Inferior parietal cortex (tissue), 1 donor: ENCODE measurements at regions not wholly inside any gene's neighbourhood (a gene's known extent, or its start where the extent isn't known, plus 50 kb on each side); places are given as distances from the start of the nearest gene placed in this dataset.
"Not testable (repeated sequence)": the region's sequence is repeated elsewhere in the genome, so short reads cannot be mapped to it uniquely, and the experiment has no call there.

Experiments
- DNase-seq: peaks from one replicate; pipeline ENCODE4 v3.0.0-alpha.2; 2016; ENCODE audit errors: extremely low spot score

- no peak for DNase-seq
These were observed 248.9 kb downstream of the MYCN start for GRCh38 chr2:16189029-16189835.

- no peak for DNase-seq
These were observed 248.0 kb downstream of the MYCN start for GRCh38 chr2:16188261-16188890.

GRCh38 chr2:16187482-16187817, 247.1 kb downstream of the MYCN start:
- no peak for DNase-seq

DNA sequence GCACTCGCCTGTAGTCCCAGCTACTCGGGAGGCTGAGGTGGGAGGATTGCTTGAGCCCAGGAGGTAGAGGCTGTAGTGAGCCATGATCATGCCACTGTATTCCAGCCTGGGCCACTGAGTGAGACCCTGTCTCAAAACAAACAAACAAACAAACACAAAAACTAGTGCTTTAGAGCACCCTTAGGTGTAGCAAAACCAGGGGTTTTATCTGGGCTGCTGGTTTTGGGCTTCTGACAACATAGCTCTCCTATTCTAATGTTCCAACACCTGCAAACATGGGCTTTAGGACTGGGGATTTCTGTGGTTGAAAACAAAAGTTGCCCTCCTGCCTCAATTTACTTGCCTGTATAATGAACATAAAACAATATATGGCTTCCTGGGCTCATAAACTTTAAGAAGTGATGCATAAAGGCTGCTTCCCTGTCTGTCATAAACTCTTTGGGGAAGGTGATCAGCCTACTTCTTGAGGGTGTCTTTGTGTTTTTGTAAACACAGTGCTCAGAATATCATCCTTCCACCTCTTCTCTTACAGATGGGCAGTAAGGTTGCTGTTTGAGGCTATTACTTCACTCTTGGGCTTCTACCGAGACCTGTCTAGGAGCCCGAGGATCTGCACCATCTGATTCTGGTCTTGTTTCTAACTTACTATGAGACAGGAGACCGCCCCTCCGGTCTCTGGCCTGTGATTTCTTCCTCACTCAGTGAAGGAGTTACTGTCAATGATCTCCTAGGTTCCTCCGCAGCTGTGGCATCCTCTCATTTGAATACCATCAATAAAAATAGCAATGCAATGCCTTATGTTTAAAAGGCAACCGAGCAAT, 246.5 kb downstream of the MYCN start:
- DNase-seq: no peak

GRCh38 chr2:16185801-16186272, 245.5 kb downstream of the MYCN start:
- no peak for DNase-seq

DNA sequence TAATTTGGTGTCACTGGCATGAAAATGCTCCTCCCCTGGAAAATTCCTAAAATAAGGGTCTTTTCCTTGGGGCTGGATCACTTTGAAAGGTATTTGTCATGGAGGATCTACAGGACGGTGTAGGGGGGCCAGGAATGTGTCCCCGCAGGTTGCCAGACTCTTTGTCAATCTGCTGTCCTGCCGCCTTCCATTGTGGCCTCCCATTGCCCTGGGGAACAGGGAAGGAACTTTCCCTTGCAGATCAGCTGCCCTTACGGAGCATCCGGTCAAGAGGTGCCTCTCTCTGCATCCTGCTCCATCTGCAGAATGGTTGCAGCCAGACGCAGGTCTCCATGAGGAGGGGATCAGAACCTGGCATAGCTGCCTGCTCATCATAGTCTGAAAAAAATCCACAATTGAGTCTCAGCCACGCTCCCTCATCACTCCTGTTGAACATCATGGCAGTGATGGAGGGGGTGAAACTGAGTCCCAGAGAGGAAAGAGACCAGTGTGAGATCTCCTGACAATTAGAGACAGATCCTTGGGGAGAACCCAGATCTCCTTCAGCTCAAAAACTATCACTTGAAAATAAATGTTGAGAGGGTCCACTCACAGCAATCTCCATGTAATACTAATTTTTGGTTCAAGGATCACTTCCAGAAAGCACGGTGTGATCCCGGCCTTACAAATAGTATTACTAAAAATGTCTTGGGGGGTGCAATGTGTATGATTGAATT, 244.8 kb downstream of the MYCN start:
- no peak for DNase-seq

DNA sequence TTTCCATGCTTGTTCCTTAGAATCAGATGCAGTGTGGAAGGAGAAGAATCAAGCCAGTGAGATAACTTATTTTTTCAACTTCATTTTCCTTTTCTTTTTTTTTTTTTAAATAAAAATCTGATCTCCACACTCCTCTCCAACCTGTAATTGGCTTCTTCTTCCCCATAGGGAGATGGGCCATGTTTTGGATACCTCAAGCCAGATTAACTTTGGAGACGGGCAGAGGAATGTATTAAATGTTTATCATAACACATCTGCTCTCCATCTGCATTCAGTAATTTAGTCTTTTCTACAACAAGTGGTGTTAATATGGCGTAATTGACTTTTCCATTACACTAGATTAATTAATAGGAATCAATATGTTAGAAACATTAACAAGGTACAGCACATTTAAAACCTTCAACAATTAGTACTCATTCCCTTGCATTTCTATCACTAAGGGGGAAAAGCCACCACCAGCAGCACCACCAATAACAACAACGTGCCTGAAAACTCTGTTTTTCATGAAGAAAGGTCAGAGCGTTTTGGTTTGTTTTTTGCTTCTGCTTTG, 244.1 kb downstream of the MYCN start:
- DNase-seq: no peak

GRCh38 chr2:16183345-16183744, 243.0 kb downstream of the MYCN start:
- DNase-seq: no peak

- DNase-seq: no peak
These were observed 242.5 kb downstream of the MYCN start for GRCh38 chr2:16182841-16183240.

DNA sequence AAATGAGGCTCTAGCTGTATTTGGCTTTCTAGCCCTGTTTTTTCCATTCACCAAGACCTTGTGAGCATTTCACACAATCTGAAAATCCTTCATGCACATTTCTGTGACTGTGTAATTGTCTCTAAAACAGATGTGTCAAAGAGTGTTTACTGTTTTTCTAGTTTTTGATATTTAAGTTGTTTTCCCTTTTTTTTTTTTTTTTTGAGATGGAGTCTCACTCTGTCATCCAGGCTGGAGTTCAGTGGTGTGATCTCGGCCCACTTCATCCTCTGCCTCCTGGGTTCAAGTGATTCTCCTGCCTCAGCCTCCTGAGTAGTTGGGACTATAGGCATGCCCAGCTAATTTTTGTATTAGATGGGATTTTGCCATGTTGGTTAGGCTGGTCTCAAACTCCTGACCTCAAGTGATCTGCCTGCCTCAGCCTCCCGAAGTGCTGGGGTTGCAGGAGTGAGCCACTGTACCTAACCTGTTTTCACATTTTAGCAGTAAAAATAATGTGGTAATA, 242.0 kb downstream of the MYCN start:
- not testable (repeated sequence) for DNase-seq

DNA sequence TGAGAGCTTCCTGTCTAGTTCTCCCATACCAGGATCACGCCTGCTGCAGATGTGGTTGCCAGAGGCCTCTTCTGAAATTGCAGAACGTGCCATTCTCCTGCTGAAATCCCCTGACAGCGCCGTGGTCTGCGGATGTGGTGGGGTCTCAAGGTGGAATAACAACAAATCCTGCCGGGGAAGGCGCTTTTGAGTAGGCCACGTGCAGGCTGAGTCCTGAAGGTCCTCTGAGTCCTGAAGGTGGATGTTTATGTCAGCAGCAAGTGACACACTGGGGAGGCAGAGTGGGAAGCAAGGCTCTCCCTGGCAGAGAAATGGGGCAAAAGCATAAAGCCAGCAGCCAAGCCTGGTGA, 241.4 kb downstream of the MYCN start:
- no peak for DNase-seq

DNA sequence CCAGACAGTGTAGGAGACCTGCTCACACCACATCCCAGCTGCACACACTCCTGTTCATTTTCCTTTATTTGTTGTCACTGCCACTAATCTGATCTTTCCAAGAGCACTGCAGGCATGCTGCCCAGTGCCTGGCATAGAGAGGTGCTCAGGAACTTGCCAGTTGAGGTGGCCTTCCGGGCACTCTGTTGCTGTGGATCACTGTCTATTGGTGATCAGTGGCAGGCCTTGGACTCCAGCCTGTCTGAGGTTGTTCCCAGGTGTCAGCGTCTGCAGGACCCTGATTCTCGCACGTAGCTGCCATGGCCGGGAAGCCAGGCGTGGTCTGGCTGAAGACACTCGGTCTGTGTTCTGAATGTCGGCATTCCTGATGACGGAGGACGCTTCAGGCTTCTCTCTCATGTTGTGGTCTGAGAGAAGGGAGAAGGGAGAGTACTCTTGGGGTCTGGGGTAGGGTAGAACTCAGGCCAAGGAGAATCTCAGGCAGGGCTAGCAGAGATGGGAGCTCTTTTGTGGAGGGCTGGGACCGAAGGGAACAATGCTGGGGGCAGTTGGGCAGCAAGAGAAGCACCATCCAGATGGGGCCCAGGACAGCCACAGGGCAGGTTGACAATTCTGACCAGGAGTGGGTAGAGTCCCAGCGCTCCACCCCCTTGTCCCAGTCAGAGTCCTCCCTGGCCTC, 240.9 kb downstream of the MYCN start:
- no peak for DNase-seq

- DNase-seq: no peak
These were observed 240.3 kb downstream of the MYCN start for GRCh38 chr2:16180631-16181030.

- no peak for DNase-seq
These were observed 239.5 kb downstream of the MYCN start for GRCh38 chr2:16179701-16180416.

- DNase-seq: no peak
These were observed 238.3 kb downstream of the MYCN start for GRCh38 chr2:16178551-16179130.

DNA sequence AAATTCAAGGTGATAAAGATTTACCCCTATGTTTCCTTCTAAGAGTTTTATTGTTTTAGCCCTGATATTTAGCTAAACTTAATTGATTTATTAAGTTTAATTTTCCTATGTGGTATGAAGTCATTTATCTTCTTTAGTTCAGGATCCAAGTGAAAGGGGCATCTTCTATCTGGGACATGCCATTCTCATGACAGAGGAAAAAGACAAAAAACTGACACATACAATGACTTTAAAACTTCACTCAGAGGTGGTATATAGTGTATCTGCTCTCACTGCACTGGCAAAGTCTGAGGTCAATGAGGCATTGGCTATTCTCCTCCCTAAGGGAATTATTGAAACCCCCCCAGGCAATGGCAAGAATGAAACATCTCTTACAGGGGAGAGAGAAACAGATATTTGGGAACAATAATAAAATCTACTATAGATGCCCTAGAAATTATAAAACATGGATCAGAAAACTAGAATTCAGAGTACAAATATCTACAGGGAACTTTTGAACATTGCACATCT, 237.4 kb downstream of the MYCN start:
- no peak for DNase-seq

DNA sequence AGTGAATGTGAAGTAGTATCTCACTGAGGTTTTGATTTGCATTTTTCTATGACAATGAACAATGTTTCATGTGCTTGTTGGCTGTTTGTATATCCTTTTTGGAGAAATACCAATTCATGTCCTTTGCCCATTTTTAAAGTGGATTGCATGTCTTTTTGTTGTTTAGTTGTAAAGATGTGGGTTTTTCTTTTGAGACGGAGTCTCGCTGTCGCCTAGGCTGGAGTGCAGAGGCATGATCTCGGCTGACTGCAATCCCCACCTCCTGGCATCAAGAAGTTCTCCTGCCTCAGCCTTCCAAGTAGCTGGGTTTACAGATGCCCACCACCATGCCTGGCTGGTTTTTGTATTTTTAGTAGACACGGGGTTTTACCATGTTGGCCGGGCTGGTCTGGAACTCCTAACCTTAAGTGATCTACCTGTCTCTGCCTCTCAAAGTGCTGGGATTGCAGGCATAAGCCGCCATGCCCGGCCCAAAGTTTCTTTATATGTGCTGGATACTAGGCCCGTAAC, 236.7 kb downstream of the MYCN start:
- no peak for DNase-seq

- DNase-seq: no peak
These were observed 235.0 kb downstream of the MYCN start for GRCh38 chr2:16175247-16175825.

GRCh38 chr2:16174693-16175045, 234.3 kb downstream of the MYCN start:
- DNase-seq: no peak
